A549 (cell line): ENCODE measurements at regions not wholly inside any gene's neighbourhood (a gene's known extent, or its start where the extent isn't known, plus 50 kb on each side); places are given as distances from the start of the nearest gene placed in this dataset.

Source experiments
- ATAC-seq, 2 experiments: fragments of 200-7000 bp in 1 of 2; fragments of >200 bp in 1 of 2; cut with Nextera tagmentation in 1 of 2; cut with Tn5 transposase in 1 of 2; 3 replicates each; pipeline versions ENCODE4 v1.8.0 to v1.9.1; 2018 to 2020; ENCODE audit warnings: mild to moderate bottlenecking in 1 of 2, moderate library complexity in 1 of 2
- CTCF ChIA-PET: fragments of 300-600 bp; sonication (Branson Sonifier 250); formaldehyde crosslinking; extraction: SDS; loops from one replicate; lab custom pipeline; 2021; ENCODE audit warnings: antibody characterized with exemption, inconsistent platforms; lab: Yijun Ruan, JAX
- POLR2A ChIA-PET: fragments of 350-600 bp; formaldehyde crosslinking; extraction: SDS; loops from one replicate; lab custom pipeline; 2021; ENCODE audit warnings: antibody characterized with exemption, inconsistent platforms; lab: Yijun Ruan, JAX
- DNase-seq, 2 experiments: peaks; one replicate each; pipeline versions ENCODE4 v3.0.0 to v3.0.0-alpha.2; 2011 to 2016; ENCODE audit warnings: low read depth in 1 of 2, low spot score in 1 of 2
- FAIRE-seq: peaks from 2 replicates; lab custom pipeline; 2011; peaks lifted over from hg19 to GRCh38; lab: Jason Lieb, UNC
- H3K27ac ChIP-seq, 2 experiments: fragments of >200 bp; sonication (Bioruptor Twin); formaldehyde crosslinking; 3 replicates each; pipeline ENCODE4 v1.5.1; 2016 to 2017
- H3K4me1 ChIP-seq: fragments of >200 bp; sonication (Bioruptor Twin); formaldehyde crosslinking; 3 replicates; pipeline ENCODE4 v1.6.1; 2016
- H3K4me2 ChIP-seq: fragments of >200 bp; sonication (Bioruptor Twin); formaldehyde crosslinking; 3 replicates; pipeline ENCODE4 v1.6.1; 2016
- H3K4me3 ChIP-seq: fragments of >200 bp; sonication (Bioruptor Twin); formaldehyde crosslinking; 3 replicates; pipeline ENCODE4 v1.5.1; 2016
- H3K9me3 ChIP-seq: fragments of >200 bp; sonication (Bioruptor Twin); formaldehyde crosslinking; 3 replicates; pipeline ENCODE4 v1.6.1; 2016
- BHLHE40 ChIP-seq: IDR thresholded peaks from 2 replicates; pipeline ENCODE4 v1.6.1; 2012; ENCODE audit warnings: low read depth, low read length, inconsistent platforms
- CEBPB ChIP-seq, 2 experiments: fragments of >200 bp in 1 of 2; sonication (Bioruptor Twin) in 1 of 2; formaldehyde crosslinking in 1 of 2; IDR thresholded peaks; 2 replicates each; pipeline ENCODE4 v1.6.1; 2012 to 2016
- CHD4 ChIP-seq: fragments of 200-600 bp; sonication (generic); IDR thresholded peaks from 2 replicates; pipeline ENCODE4 v1.6.1; 2016; ENCODE audit warnings: antibody characterized with exemption, mild to moderate bottlenecking, borderline replicate concordance
- EHF ChIP-seq: fragments of 250-450 bp; sonication (Bioruptor Pico); IDR thresholded peaks from 2 replicates; pipeline ENCODE4 v1.5.0; 2020; ENCODE audit warnings: mild to moderate bottlenecking
- EP300 ChIP-seq, 2 experiments: fragments of >200 bp; sonication (Bioruptor Twin); formaldehyde crosslinking; IDR thresholded peaks; 2 replicates in 1 of 2; 3 replicates in 1 of 2; pipeline ENCODE4 v1.6.1; 2016 to 2017
- ESRRA ChIP-seq: fragments of 150-350 bp; IDR thresholded peaks from 2 replicates; pipeline ENCODE4 v1.6.1; 2014; ENCODE audit warnings: mild to moderate bottlenecking, low read length, borderline replicate concordance
- FOSL2 ChIP-seq, 2 experiments: fragments of 450-650 bp in 1 of 2; fragments of >200 bp in 1 of 2; sonication (Bioruptor Twin) in 1 of 2; formaldehyde crosslinking; IDR thresholded peaks; 2 replicates each; pipeline versions ENCODE4 v1.5.0 to v1.6.1; 2016 to 2020; ENCODE audit warnings: mild to moderate bottlenecking in 1 of 2, moderate library complexity in 1 of 2
- FOXS1 ChIP-seq: fragments of 250-450 bp; sonication (Bioruptor Pico); IDR thresholded peaks from 2 replicates; pipeline ENCODE4 v1.5.0; 2020; ENCODE audit warnings: mild to moderate bottlenecking, moderate library complexity
- HES2 ChIP-seq: fragments of >200 bp; sonication (Bioruptor Twin); formaldehyde crosslinking; IDR thresholded peaks from 2 replicates; pipeline ENCODE4 v1.6.1; 2016
- HEYL ChIP-seq: fragments of 250-450 bp; sonication (Bioruptor Pico); IDR thresholded peaks from 2 replicates; pipeline ENCODE4 v1.8.0; 2021; ENCODE audit warnings: mild to moderate bottlenecking, moderate library complexity
- HOXA7 ChIP-seq: fragments of 250-450 bp; sonication (Bioruptor Pico); IDR thresholded peaks from 2 replicates; pipeline ENCODE4 v1.5.0; 2020; ENCODE audit warnings: mild to moderate bottlenecking, moderate library complexity
- JUNB ChIP-seq: fragments of >200 bp; sonication (Bioruptor Twin); formaldehyde crosslinking; IDR thresholded peaks from 2 replicates; pipeline ENCODE4 v1.6.1; 2016
- MAFK ChIP-seq: fragments of 450-650 bp; IDR thresholded peaks from 2 replicates; pipeline ENCODE4 v1.6.1; 2014; ENCODE audit not compliant: partially characterized antibody
- MYC ChIP-seq: IDR thresholded peaks from 2 replicates; pipeline ENCODE4 v1.6.1; 2012; ENCODE audit warnings: mild to moderate bottlenecking, inconsistent platforms, low read length, improper control_type of control experiment, borderline replicate concordance
- NFE2L2 ChIP-seq: fragments of 150-350 bp; conservative IDR thresholded peaks from 2 replicates; pipeline ENCODE4 v1.6.1; 2014; ENCODE audit warnings: low read length
- NPAS2 ChIP-seq: fragments of 250-450 bp; sonication (Bioruptor Pico); IDR thresholded peaks from 2 replicates; pipeline ENCODE4 v1.8.0; 2022; ENCODE audit warnings: mild to moderate bottlenecking, moderate library complexity, borderline replicate concordance
- POLR2A ChIP-seq: IDR thresholded peaks from 2 replicates; pipeline ENCODE4 v1.6.1; 2012; ENCODE audit warnings: mild to moderate bottlenecking, low read length
- SMC3 ChIP-seq: fragments of >200 bp; sonication (Bioruptor Twin); formaldehyde crosslinking; IDR thresholded peaks from 3 replicates; pipeline ENCODE4 v1.6.1; 2018; ENCODE audit warnings: inconsistent platforms
- SREBF2 ChIP-seq: fragments of 450-650 bp; IDR thresholded peaks from 2 replicates; pipeline ENCODE4 v1.6.1; 2014; ENCODE audit warnings: mild to moderate bottlenecking, moderate library complexity
- TFCP2L1 ChIP-seq: fragments of 250-450 bp; sonication (Bioruptor Pico); IDR thresholded peaks from 2 replicates; pipeline ENCODE4 v1.5.0; 2021; ENCODE audit warnings: mild to moderate bottlenecking
- USF2 ChIP-seq: fragments of 450-650 bp; IDR thresholded peaks from 2 replicates; pipeline ENCODE4 v1.6.1; 2014; ENCODE audit warnings: antibody characterized with exemption
- ZFP36 ChIP-seq: fragments of 450-650 bp; IDR thresholded peaks from 2 replicates; pipeline ENCODE4 v1.6.1; 2014; ENCODE audit warnings: borderline replicate concordance; ENCODE audit not compliant: partially characterized antibody
- ZNF302 ChIP-seq: fragments of 250-450 bp; sonication (Bioruptor Pico); IDR thresholded peaks from 2 replicates; pipeline ENCODE4 v1.9.0; 2021; ENCODE audit warnings: inconsistent platforms, mild to moderate bottlenecking, moderate library complexity
- ZSCAN20 ChIP-seq: fragments of 250-450 bp; sonication (Bioruptor Pico); IDR thresholded peaks from 2 replicates; pipeline ENCODE4 v1.8.0; 2022; ENCODE audit warnings: mild to moderate bottlenecking, moderate library complexity
- WGBS: methylation state at CpG from one replicate; pipeline ENCODE4 v1.1.6; 2017; ENCODE audit errors: missing lambda C conversion rate; 5-methylcytosine and 5-hydroxymethylcytosine counted together
- TF ChIP-seq, protein P1 (sequence below): IDR thresholded peaks from 2 replicates; pipeline ENCODE4 v1.6.1; 2012; ENCODE audit warnings: low read depth, borderline replicate concordance
- TF ChIP-seq, protein P2 (sequence below): fragments of >200 bp; sonication (Bioruptor Twin); formaldehyde crosslinking; IDR thresholded peaks from 3 replicates; pipeline ENCODE4 v1.5.1; 2016
- TF ChIP-seq, protein P3 (sequence below): fragments of 250-450 bp; sonication (Bioruptor Pico); IDR thresholded peaks from 2 replicates; pipeline ENCODE4 v1.5.0; 2021; ENCODE audit warnings: mild to moderate bottlenecking, moderate library complexity, borderline replicate concordance

- WGBS, result 95% methylated on average over 3 of the region's 3 CpGs
- Histone ChIP-seq H3K4me3 (no peak overlapping the region), H3K9me3 (peaks cover 1% of the 10 kb centered on the region; the same call in 1 of the 3 replicates), H3K4me2 (no peak overlapping the region), H3K27ac (no peak overlapping the region), H3K4me1 (peaks cover 13% of the 10 kb centered on the region; the same call in 2 of the 3 replicates)
- TF ChIP-seq ESRRA, result no peak
- TF ChIP-seq MYC, result no peak
- no peak for TF ChIP-seq HEYL (CRISPR knock-in tag)
- no peak for TF ChIP-seq ZNF302
- no peak for TF ChIP-seq USF2
- TF ChIP-seq MAFK, result no peak
- TF ChIP-seq, protein P1, sequence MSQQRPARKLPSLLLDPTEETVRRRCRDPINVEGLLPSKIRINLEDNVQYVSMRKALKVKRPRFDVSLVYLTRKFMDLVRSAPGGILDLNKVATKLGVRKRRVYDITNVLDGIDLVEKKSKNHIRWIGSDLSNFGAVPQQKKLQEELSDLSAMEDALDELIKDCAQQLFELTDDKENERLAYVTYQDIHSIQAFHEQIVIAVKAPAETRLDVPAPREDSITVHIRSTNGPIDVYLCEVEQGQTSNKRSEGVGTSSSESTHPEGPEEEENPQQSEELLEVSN, result no peak
- no peak for TF ChIP-seq HOXA7
- ChIA-PET POLR2A (no interaction called here), CTCF (interaction anchor here (1.3 kb wide), 1 partner anchor 13 kb away, joined by 3 read pairs; no protein-coding TSS in a partner anchor)
- ATAC-seq (no peak), DNase-seq (no peak), FAIRE-seq (no peak)
Observed at GRCh38 chr6:106880952-106881351, 93.6 kb downstream of the CD24 start.

DNA sequence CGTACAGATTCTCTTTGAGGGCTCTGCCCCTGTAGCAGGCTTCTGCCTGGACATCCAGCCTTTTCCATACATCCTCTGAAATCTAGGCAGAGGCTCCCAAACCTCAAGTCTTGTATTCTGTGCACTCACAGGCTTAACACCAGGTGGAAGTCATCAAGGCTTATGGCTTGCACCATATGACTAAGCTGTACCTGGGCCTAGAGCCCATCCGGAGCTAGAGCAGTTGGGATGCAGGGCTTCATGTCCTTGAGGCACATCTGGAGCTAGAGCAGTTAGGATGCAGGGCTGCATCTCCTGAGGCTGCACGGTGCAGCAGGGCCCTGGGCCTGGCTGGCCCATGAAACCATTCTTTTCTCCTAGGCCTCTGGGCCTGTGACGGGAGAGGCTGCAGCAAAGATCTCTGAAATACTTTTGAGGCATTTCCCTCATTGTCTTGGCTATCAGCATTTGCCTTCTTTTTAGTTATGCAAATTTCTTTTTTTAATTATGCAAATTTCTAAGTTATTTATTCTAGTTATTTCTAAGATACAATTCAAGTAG lies 98.7 kb downstream of the CD24 start:
- POLR2A ChIA-PET, result no interaction called here
- ATAC-seq, result no peak
- no peak overlapping the region for H3K4me2 ChIP-seq
- H3K27ac ChIP-seq, result no peak overlapping the region
- no peak for DNase-seq
- FAIRE-seq, result no peak
- 72% methylated on average over 3 of the region's 4 CpGs for WGBS
- TF ChIP-seq EP300 (IDR thresholded peaks at IDR 0.05), result no peak
- TF ChIP-seq FOXS1 (CRISPR knock-in tag), result no peak
- TF ChIP-seq ZSCAN20, result no peak
- no peak for TF ChIP-seq MAFK
- TF ChIP-seq, all 56 proteins: peak for 0
- Histone ChIP-seq H3K4me3 (no peak overlapping the region), H3K9me3 (peaks cover 6% of the 10 kb centered on the region; the same call in 1 of the 3 replicates), H3K4me1 (peaks cover 23% of the 10 kb centered on the region)
- CTCF ChIA-PET, result no interaction called here

DNA sequence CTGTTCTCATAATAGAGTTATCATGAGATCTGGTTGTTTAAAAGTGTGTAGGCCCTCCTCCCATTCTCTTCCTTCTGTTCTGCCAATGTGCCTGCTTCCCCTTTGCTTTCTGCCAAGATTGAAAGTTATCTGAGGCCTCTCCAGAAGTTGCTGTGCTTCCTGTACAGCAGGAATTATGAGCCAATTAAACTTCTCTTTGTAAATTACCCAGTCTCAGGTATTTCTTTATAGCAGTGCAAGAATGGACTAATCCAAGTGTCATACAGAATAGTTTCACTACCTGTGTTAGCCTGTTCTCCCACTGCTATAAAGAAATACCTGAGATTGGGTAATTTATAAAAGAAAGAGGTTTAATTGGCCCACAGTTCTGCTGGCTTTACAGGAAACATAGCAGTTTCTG lies 100.0 kb downstream of the CD24 start:
- no peak for ATAC-seq
- FAIRE-seq, result no peak
- no peak for DNase-seq
- no peak overlapping the region for H3K4me3 ChIP-seq
- H3K9me3 ChIP-seq, result peaks cover 9% of the 10 kb centered on the region; the same call in 2 of the 3 replicates
- peaks cover 36% of the 10 kb centered on the region for H3K4me1 ChIP-seq
- H3K27ac ChIP-seq, result no peak overlapping the region
- POLR2A ChIA-PET, result no interaction called here
- TF ChIP-seq ZFP36 (no peak), JUNB (no peak), FOSL2 (IDR thresholded peaks at IDR 0.05) (no peak), FOSL2 (CRISPR knock-in tag; IDR thresholded peaks at IDR 0.05) (no peak), NFE2L2 (no peak), TFCP2L1 (CRISPR knock-in tag) (no peak), BHLHE40 (no peak), HES2 (no peak), CEBPB (IDR thresholded peaks at IDR 0.05) (no peak)
- CTCF ChIA-PET, result no interaction called here
- no peak overlapping the region for H3K4me2 ChIP-seq

- FAIRE-seq, result no peak
- peak overlapping the region; percentile 81 to 86 for H3K27ac ChIP-seq
- peak overlapping the region; percentile 54 for H3K4me2 ChIP-seq
- ChIA-PET POLR2A (no interaction called here), CTCF (interaction anchor here (1.2 kb wide), 1 partner anchor 21 kb away, joined by 3 read pairs; no protein-coding TSS in a partner anchor)
- H3K4me1 ChIP-seq, result peaks cover 37% of the 10 kb centered on the region
- no peak for ATAC-seq
- H3K9me3 ChIP-seq, result peaks cover 23% of the 10 kb centered on the region; the same call in 2 of the 3 replicates
- no peak for DNase-seq
- no peak overlapping the region for H3K4me3 ChIP-seq
- WGBS, result 56% methylated on average over 3 of the region's 3 CpGs
- TF ChIP-seq, protein P2, sequence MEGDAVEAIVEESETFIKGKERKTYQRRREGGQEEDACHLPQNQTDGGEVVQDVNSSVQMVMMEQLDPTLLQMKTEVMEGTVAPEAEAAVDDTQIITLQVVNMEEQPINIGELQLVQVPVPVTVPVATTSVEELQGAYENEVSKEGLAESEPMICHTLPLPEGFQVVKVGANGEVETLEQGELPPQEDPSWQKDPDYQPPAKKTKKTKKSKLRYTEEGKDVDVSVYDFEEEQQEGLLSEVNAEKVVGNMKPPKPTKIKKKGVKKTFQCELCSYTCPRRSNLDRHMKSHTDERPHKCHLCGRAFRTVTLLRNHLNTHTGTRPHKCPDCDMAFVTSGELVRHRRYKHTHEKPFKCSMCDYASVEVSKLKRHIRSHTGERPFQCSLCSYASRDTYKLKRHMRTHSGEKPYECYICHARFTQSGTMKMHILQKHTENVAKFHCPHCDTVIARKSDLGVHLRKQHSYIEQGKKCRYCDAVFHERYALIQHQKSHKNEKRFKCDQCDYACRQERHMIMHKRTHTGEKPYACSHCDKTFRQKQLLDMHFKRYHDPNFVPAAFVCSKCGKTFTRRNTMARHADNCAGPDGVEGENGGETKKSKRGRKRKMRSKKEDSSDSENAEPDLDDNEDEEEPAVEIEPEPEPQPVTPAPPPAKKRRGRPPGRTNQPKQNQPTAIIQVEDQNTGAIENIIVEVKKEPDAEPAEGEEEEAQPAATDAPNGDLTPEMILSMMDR, result no peak
- TF ChIP-seq POLR2A (no peak), SREBF2 (no peak), NPAS2 (CRISPR knock-in tag) (no peak), FOXS1 (CRISPR knock-in tag) (no peak), EHF (CRISPR knock-in tag) (no peak), SMC3 (no peak), ZFP36 (no peak), CHD4 (no peak)
- TF ChIP-seq, protein P3, sequence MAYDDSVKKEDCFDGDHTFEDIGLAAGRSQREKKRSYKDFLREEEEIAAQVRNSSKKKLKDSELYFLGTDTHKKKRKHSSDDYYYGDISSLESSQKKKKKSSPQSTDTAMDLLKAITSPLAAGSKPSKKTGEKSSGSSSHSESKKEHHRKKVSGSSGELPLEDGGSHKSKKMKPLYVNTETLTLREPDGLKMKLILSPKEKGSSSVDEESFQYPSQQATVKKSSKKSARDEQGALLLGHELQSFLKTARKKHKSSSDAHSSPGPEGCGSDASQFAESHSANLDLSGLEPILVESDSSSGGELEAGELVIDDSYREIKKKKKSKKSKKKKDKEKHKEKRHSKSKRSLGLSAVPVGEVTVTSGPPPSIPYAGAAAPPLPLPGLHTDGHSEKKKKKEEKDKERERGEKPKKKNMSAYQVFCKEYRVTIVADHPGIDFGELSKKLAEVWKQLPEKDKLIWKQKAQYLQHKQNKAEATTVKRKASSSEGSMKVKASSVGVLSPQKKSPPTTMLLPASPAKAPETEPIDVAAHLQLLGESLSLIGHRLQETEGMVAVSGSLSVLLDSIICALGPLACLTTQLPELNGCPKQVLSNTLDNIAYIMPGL (CRISPR knock-in tag), result no peak
Observed at GRCh38 chr6:106872049-106872448, 102.5 kb downstream of the CD24 start.
